Adrenal gland (tissue), 9 donors: ENCODE measurements at regions not wholly inside any gene's neighbourhood (a gene's known extent, or its start where the extent isn't known, plus 50 kb on each side); places are given as distances from the start of the nearest gene placed in this dataset.

ENCODE experiments used
- DNase-seq, 7 donors: peaks; one replicate each; pipeline ENCODE4 v3.0.0-alpha.2; 2019 to 2020
- H3K27ac ChIP-seq, 5 donors: fragments of 200-600 bp; sonication (generic) in 4 of 5; 1 replicate in 3 of 5; 2 replicates in 2 of 5; pipeline versions ENCODE4 v1.5.1 to v1.8.0; 2016 to 2020; ENCODE audit warnings: mild to moderate bottlenecking in 1 of 5
- H3K27me3 ChIP-seq: fragments of 200-600 bp; 2 replicates; pipeline ENCODE4 v1.8.0; 2021
- H3K36me3 ChIP-seq, 2 donors: fragments of 200-600 bp; replicated peaks in 1 of 2; 1 replicate in 1 of 2; 2 replicates in 1 of 2; pipeline versions ENCODE4 v1.5.1 to v1.8.0; 2018 to 2022
- H3K4me1 ChIP-seq, 2 donors: fragments of 200-600 bp; replicated peaks in 1 of 2; 1 replicate in 1 of 2; 2 replicates in 1 of 2; pipeline versions ENCODE4 v1.5.1 to v1.8.0; 2018 to 2021
- H3K4me3 ChIP-seq, 4 donors: fragments of 200-600 bp; sonication (generic) in 3 of 4; one replicate each; pipeline ENCODE4 v1.5.1; 2016 to 2018
- H3K9me3 ChIP-seq, 3 donors: fragments of 200-600 bp; sonication (generic) in 1 of 3; replicated peaks in 1 of 3; 1 replicate in 2 of 3; 2 replicates in 1 of 3; pipeline versions ENCODE4 v1.5.1 to v1.8.0; 2016 to 2021
- POLR2A ChIP-seq, 2 donors: fragments of 450-650 bp; IDR thresholded peaks; one replicate each; pipeline ENCODE4 v1.6.1; 2017; ENCODE audit warnings: antibody characterized with exemption in 2 of 2, mild to moderate bottlenecking in 2 of 2, moderate library complexity in 1 of 2
- WGBS, 4 donors: extraction: QIAGEN DNeasy Blood & Tissue Kit in 2 of 4; methylation state at CpG; one replicate each; pipeline versions ENCODE4 v1.1.5 to v1.1.7; 2013 to 2017; 5-methylcytosine and 5-hydroxymethylcytosine counted together
- intact Hi-C, 2 donors: fragments of 100-400 bp; cut with DNase I; formaldehyde crosslinking; loops; one replicate each; pipeline versions ENCODE4 v1.14.1 to v1.15.0; 2022 to 2023
- TF ChIP-seq, protein P1 (sequence below), 6 experiments: fragments of 450-650 bp in 4 of 6; fragments of 200-600 bp in 2 of 6; sonication (generic) in 1 of 6; IDR thresholded peaks; 1 replicate in 5 of 6; 2 replicates in 1 of 6; pipeline versions ENCODE4 v1.5.1 to v1.8.0; 2016 to 2021; ENCODE audit warnings: antibody characterized with exemption in 6 of 6, mild to moderate bottlenecking in 2 of 6, moderate library complexity in 1 of 6
- donor health status: healthy with polysubstance abuse.
- donor health status: Bipolar disorder and iron deficiency.
- donor health status: DM: yes; HTN: yes; CAD: no.
- donor health status: DM: no; HTN: no; CAD: no.
- donor health status: DM: no; HTN: no; CAD: no.

DNA sequence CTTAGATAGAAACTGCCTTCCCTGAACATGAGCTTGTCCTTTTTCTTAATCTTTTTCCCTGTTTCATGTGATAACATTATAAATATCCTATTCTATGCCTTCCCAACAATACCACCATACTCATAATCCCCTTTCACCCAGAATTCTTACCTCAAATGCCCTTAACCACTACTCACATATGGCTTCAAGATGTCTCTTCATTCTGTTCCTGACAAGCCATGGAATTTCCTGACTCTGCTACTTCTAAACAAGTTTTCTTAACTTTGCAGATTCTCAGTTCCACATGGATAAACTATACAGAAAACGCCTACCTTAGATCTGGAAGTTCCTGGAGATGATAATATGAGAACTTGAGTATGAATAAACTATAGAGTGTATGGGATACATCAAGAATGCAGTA lies 1217.8 kb downstream of the CDH8 start:
- intact Hi-C loops = no loop called here
- Histone ChIP-seq H3K9me3 (no peaks in the 10 kb centered on the region), H3K4me3 (no peak overlapping the region), H3K27ac (no peak overlapping the region), H3K36me3 (no peaks in the 10 kb centered on the region), H3K27me3 (no peaks in the 10 kb centered on the region), H3K4me1 (no peaks in the 10 kb centered on the region)
- WGBS, 4 donors = 56 to 64% (median 59%) methylated on average over 1 of the region's 1 CpG
- no peak for DNase-seq
- no peak for TF ChIP-seq POLR2A (IDR thresholded peaks at IDR 0.05)
- TF ChIP-seq, protein P1, sequence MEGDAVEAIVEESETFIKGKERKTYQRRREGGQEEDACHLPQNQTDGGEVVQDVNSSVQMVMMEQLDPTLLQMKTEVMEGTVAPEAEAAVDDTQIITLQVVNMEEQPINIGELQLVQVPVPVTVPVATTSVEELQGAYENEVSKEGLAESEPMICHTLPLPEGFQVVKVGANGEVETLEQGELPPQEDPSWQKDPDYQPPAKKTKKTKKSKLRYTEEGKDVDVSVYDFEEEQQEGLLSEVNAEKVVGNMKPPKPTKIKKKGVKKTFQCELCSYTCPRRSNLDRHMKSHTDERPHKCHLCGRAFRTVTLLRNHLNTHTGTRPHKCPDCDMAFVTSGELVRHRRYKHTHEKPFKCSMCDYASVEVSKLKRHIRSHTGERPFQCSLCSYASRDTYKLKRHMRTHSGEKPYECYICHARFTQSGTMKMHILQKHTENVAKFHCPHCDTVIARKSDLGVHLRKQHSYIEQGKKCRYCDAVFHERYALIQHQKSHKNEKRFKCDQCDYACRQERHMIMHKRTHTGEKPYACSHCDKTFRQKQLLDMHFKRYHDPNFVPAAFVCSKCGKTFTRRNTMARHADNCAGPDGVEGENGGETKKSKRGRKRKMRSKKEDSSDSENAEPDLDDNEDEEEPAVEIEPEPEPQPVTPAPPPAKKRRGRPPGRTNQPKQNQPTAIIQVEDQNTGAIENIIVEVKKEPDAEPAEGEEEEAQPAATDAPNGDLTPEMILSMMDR (IDR thresholded peaks at IDR 0.05) = no peak

DNA sequence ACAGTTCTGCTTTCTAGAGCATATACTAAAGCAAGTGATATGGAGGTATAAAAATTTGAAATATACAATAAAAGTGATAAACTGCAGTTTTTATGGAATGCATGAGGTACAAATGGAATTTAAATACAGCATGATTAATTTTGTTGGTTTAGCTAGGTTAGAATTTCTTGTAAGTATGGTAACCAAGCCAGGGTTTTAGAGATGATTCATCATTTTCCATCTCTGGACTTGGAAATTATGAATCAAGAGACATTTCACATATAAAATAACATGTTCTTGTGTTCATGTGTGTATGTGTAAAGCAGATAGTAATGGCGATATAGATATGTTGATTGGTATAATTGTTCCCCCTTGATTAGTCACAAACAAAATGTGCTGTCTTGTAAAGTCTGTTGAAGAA lies 1219.8 kb downstream of the CDH8 start:
- H3K4me3 ChIP-seq = no peak overlapping the region
- intact Hi-C loops = no loop called here
- no peaks in the 10 kb centered on the region for H3K9me3 ChIP-seq
- WGBS, 4 donors = 74 to 89% (median 79%) methylated on average over 1 of the region's 1 CpG
- no peaks in the 10 kb centered on the region for H3K36me3 ChIP-seq
- DNase-seq = no peak
- TF ChIP-seq POLR2A (IDR thresholded peaks at IDR 0.05) = no peak
- TF ChIP-seq, protein P1 (IDR thresholded peaks at IDR 0.05) = no peak
- no peaks in the 10 kb centered on the region for H3K4me1 ChIP-seq
- no peak overlapping the region for H3K27ac ChIP-seq
- no peaks in the 10 kb centered on the region for H3K27me3 ChIP-seq

DNA sequence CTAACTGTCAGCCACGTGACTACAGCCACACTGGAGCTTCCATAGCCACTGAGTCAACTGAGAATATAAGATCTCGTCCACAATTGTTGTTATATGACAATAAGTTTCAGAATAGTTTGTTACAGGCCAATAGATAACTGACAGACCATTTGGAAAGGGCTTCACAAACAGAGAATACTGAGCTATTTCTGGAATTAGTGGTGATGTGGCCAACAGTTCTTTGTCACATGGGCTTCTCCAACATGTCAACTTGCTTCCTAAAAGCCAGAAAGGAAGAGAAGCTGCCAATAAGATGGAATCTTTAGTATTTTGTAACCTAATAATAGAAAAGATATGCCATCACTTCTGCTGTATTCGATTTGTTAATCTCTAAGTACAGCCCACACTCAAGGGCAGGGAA lies 1220.4 kb downstream of the CDH8 start:
- no peak overlapping the region for H3K27ac ChIP-seq
- no peak overlapping the region for H3K4me3 ChIP-seq
- DNase-seq = no peak
- no peaks in the 10 kb centered on the region for H3K27me3 ChIP-seq
- H3K4me1 ChIP-seq = no peaks in the 10 kb centered on the region
- TF ChIP-seq, protein P1 (IDR thresholded peaks at IDR 0.05) = no peak
- TF ChIP-seq POLR2A (IDR thresholded peaks at IDR 0.05) = no peak
- intact Hi-C loops = no loop called here
- WGBS, 4 donors = 48 to 61% (median 57%) methylated on average over 3 of the region's 3 CpGs
- no peaks in the 10 kb centered on the region for H3K36me3 ChIP-seq
- no peaks in the 10 kb centered on the region for H3K9me3 ChIP-seq

DNA sequence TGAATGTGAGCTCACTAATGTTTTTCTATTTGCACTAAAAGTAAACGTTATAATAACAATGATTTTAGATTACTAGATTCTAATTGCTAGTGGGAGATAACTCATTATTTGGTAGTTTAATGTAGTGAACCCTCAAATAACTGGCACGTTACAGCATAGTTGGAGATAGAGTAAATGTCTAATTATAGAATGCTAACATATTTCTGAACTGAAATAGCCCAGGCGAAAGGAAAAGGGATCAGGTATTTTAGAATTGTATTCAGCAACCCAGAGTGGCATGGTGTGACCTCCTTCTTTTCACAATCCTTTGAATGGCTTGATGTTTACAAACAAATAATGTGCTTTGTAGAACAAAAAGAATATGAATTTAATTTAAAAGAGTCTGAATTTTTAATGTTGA lies 1221.2 kb downstream of the CDH8 start:
- 54 to 62% (median 59%) methylated on average over 3 of the region's 3 CpGs for WGBS, 4 donors
- no peaks in the 10 kb centered on the region for H3K36me3 ChIP-seq
- H3K27me3 ChIP-seq = no peaks in the 10 kb centered on the region
- H3K4me1 ChIP-seq = no peaks in the 10 kb centered on the region
- H3K27ac ChIP-seq = no peak overlapping the region
- no peak overlapping the region for H3K4me3 ChIP-seq
- no peak for DNase-seq
- no peaks in the 10 kb centered on the region for H3K9me3 ChIP-seq
- no peak for TF ChIP-seq POLR2A (IDR thresholded peaks at IDR 0.05)
- TF ChIP-seq, protein P1 (IDR thresholded peaks at IDR 0.05) = no peak
- intact Hi-C loops = no loop called here
